ENCODE measurements at regions not wholly inside any gene's neighbourhood (a gene's known extent, or its start where the extent isn't known, plus 50 kb on each side); places are given as distances from the start of the nearest gene placed in this dataset.

GRCh38 chr3:165503825-165504224 lies 307.6 kb upstream of the SLITRK3 start (continued):
- TF ChIP-seq, protein P1, sequence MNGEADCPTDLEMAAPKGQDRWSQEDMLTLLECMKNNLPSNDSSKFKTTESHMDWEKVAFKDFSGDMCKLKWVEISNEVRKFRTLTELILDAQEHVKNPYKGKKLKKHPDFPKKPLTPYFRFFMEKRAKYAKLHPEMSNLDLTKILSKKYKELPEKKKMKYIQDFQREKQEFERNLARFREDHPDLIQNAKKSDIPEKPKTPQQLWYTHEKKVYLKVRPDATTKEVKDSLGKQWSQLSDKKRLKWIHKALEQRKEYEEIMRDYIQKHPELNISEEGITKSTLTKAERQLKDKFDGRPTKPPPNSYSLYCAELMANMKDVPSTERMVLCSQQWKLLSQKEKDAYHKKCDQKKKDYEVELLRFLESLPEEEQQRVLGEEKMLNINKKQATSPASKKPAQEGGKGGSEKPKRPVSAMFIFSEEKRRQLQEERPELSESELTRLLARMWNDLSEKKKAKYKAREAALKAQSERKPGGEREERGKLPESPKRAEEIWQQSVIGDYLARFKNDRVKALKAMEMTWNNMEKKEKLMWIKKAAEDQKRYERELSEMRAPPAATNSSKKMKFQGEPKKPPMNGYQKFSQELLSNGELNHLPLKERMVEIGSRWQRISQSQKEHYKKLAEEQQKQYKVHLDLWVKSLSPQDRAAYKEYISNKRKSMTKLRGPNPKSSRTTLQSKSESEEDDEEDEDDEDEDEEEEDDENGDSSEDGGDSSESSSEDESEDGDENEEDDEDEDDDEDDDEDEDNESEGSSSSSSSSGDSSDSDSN (CRISPR knock-in tag; IDR thresholded peaks at IDR 0.05): no peak
- no peak for TF ChIP-seq ZHX1 (CRISPR knock-in tag; IDR thresholded peaks at IDR 0.05; ENCODE audit: low read depth)
- no peak for TF ChIP-seq RARA (CRISPR knock-in tag; IDR thresholded peaks at IDR 0.05)
- TF ChIP-seq, protein P2, sequence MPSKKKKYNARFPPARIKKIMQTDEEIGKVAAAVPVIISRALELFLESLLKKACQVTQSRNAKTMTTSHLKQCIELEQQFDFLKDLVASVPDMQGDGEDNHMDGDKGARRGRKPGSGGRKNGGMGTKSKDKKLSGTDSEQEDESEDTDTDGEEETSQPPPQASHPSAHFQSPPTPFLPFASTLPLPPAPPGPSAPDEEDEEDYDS (CRISPR knock-in tag; IDR thresholded peaks at IDR 0.05): no peak

DNA sequence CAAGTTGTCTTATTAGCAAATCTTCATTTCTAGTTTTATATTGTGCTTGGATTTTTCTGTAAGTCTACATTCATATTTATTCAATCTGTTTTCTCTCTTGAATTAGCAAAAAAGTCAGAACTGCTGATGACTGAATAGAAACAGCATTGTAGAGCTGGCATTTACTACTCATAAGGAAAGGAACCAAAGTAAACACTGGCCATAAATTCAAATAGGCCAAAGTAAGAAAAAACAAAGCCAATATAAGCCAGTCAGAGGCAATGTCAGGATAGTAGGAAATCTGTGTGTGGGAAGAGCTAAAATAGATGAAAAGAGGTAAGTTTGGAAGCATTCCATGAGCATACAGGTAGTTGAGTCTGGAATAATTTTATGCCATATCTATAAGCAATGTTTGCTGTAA lies 307.2 kb upstream of the SLITRK3 start:
- no peak overlapping the region for H3K4me3 ChIP-seq (replicated peaks in 1 of 3; ENCODE audit: insufficient read depth in 1 of 3, low read depth in 2 of 3, low read length in 3 of 3)
- no peaks in the 10 kb centered on the region for H3K27me3 ChIP-seq (ENCODE audit: control insufficient read depth in 1 of 2, insufficient read depth in 2 of 2, low read length in 2 of 2)
- DNase-seq (ENCODE audit: low spot score) (no peak), ATAC-seq (no peak), FAIRE-seq (no peak)
- no peak overlapping the region for H3K4me2 ChIP-seq (ENCODE audit: low read depth, low read length)
- peaks cover 20% of the 10 kb centered on the region for H3K9me3 ChIP-seq (ENCODE audit: low read length)
- H3K27ac ChIP-seq (ENCODE audit: extremely low read length, insufficient read depth, low read length): no peak overlapping the region
- POLR2A ChIA-PET: no interaction called here
- no peaks in the 10 kb centered on the region for H3K79me2 ChIP-seq (ENCODE audit: insufficient read depth, low read length)
- H4K20me1 ChIP-seq (ENCODE audit: insufficient read depth, low read length): no peaks in the 10 kb centered on the region
- BruUV-seq (replicated peaks): no TSS peak
- no peak overlapping the region for H2AFZ ChIP-seq (ENCODE audit: low read length)
- intact Hi-C loops (cut with micrococcal nuclease; ENCODE audit: unreplicated experiment): no loop called here
- H3K9ac ChIP-seq (ENCODE audit: insufficient read depth, low read depth, low read length): no peak overlapping the region
- H3K36me3 ChIP-seq (replicated peaks in 1 of 2; ENCODE audit: control insufficient read depth in 1 of 2, insufficient read depth in 2 of 2, low read length in 2 of 2): no peaks in the 10 kb centered on the region
- TF ChIP-seq FIP1L1 (IDR thresholded peaks at IDR 0.05; ENCODE audit: borderline replicate concordance, insufficient read depth, low read depth, low read length): no peak
- TF ChIP-seq ZNF460 (CRISPR knock-in tag; IDR thresholded peaks at IDR 0.05; ENCODE audit: borderline replicate concordance): no peak
- TF ChIP-seq MAFG (CRISPR knock-in tag; IDR thresholded peaks at IDR 0.05): no peak
- no peak for TF ChIP-seq MED1 (CRISPR knock-in tag; IDR thresholded peaks at IDR 0.05)
- TF ChIP-seq MTF1 (CRISPR knock-in tag; IDR thresholded peaks at IDR 0.05): no peak
- no peak for TF ChIP-seq GTF3A (CRISPR knock-in tag; conservative IDR thresholded peaks at IDR 0.05)
- TF ChIP-seq ZNF761 (CRISPR knock-in tag; conservative IDR thresholded peaks at IDR 0.05): no peak
- no peak for TF ChIP-seq ZNF24 (IDR thresholded peaks at IDR 0.05)
- CTCF ChIA-PET (ENCODE audit: low intra/inter-chr PET ratio, low total read pairs): no interaction called here
- in situ Hi-C loops (cut with HindIII; ENCODE audit: extremely low pct_ligation_motif_present, low pct_unique_long_range_greater_than_20kb): no loop called here
- H3K4me1 ChIP-seq (ENCODE audit: insufficient read depth, low read length): no peaks in the 10 kb centered on the region
